NOMO-1 (cell line): ENCODE measurements at regions not wholly inside any gene's neighbourhood (a gene's known extent, or its start where the extent isn't known, plus 50 kb on each side); places are given as distances from the start of the nearest gene placed in this dataset.
"Not testable (repeated sequence)": the region's sequence is repeated elsewhere in the genome, so short reads cannot be mapped to it uniquely, and the experiment has no call there.

Experiments used
- DNase-seq, 2 experiments: peaks; one replicate each; lab custom pipeline; 2025; ENCODE audit not compliant: unreplicated experiment in 2 of 2; lab: John Stamatoyannopoulos, UW

- DNase-seq, result no peak
Measured at GRCh38 chr7:47093320-47094234, 488.3 kb downstream of the TNS3 start.

GRCh38 chr7:47092336-47092735 lies 489.6 kb downstream of the TNS3 start:
- DNase-seq, result no peak

- no peak for DNase-seq
Measured at GRCh38 chr7:47091141-47091540, 490.8 kb downstream of the TNS3 start.

GRCh38 chr7:47089461-47089860 lies 492.4 kb downstream of the TNS3 start:
- DNase-seq, result no peak

- no peak for DNase-seq
Measured at GRCh38 chr7:47089068-47089417, 492.9 kb downstream of the TNS3 start.

GRCh38 chr7:47088329-47089067 lies 493.4 kb downstream of the TNS3 start:
- DNase-seq, result peak in 1 of 2 experiments; percentile 11

- no peak for DNase-seq
Measured at GRCh38 chr7:47087866-47088265, 494.0 kb downstream of the TNS3 start.

GRCh38 chr7:47085491-47086275 lies 496.2 kb downstream of the TNS3 start:
- no peak for DNase-seq

- no peak for DNase-seq
Measured at GRCh38 chr7:47083476-47084250, 498.2 kb downstream of the TNS3 start.

GRCh38 chr7:47080816-47081215 lies 501.1 kb downstream of the TNS3 start:
- no peak for DNase-seq

GRCh38 chr7:47078241-47078640 lies 503.7 kb downstream of the TNS3 start:
- no peak for DNase-seq

- no peak for DNase-seq
Measured at GRCh38 chr7:47074702-47075153, 507.2 kb downstream of the TNS3 start.

- no peak for DNase-seq
Measured at GRCh38 chr7:47073284-47073683, 508.6 kb downstream of the TNS3 start.

- DNase-seq, result no peak
Measured at GRCh38 chr7:47071866-47072265, 510.0 kb downstream of the TNS3 start.

GRCh38 chr7:47069385-47070076 lies 512.4 kb downstream of the TNS3 start:
- DNase-seq, result no peak

- no peak for DNase-seq
Measured at GRCh38 chr7:47066976-47067614, 514.8 kb downstream of the TNS3 start.

GRCh38 chr7:47056731-47057130 lies 525.2 kb downstream of the TNS3 start:
- DNase-seq, result no peak

GRCh38 chr7:47052541-47053208 lies 529.2 kb downstream of the TNS3 start:
- DNase-seq, result not testable (repeated sequence)
